ENCODE measurements at regions not wholly inside any gene's neighbourhood (a gene's known extent, or its start where the extent isn't known, plus 50 kb on each side); places are given as distances from the start of the nearest gene placed in this dataset.

GRCh38 chr7:96380111-96380512 lies 58.2 kb upstream of the SLC25A13 start:
- Histone ChIP-seq H3K27me3 (ENCODE audit: insufficient read depth, low read length) (no peaks in the 10 kb centered on the region), H3K4ac (ENCODE audit: low read depth, low read length) (no peak overlapping the region), H3K79me2 (ENCODE audit: insufficient read depth, low read length) (no peaks in the 10 kb centered on the region), H2BK5ac (ENCODE audit: insufficient read length, low read length) (no peak overlapping the region), H2AFZ (ENCODE audit: low read length) (no peak overlapping the region), H3K27ac (ENCODE audit: insufficient read length, low read depth, low read length) (no peak overlapping the region), H4K91ac (ENCODE audit: insufficient read length, low read depth, low read length) (no peak overlapping the region), H3K23ac (ENCODE audit: insufficient read length, low read depth, low read length) (no peak overlapping the region), H2BK12ac (ENCODE audit: insufficient read length, low read depth, low read length) (no peak overlapping the region), H3T11ph (ENCODE audit: low read length) (no peak overlapping the region), H2AK5ac (ENCODE audit: insufficient read length, low read length) (no peak overlapping the region), H4K5ac (ENCODE audit: insufficient read length, low read depth, low read length) (no peak overlapping the region), H2BK20ac (ENCODE audit: low read depth, low read length, poor library complexity, severe bottlenecking) (no peak overlapping the region), H4K8ac (replicated peaks; ENCODE audit: insufficient read length, low read depth, low read length) (no peak overlapping the region), H3K9ac (ENCODE audit: extremely low read depth, insufficient read length, low read length) (no peak overlapping the region), H3K79me1 (ENCODE audit: insufficient read depth, low read depth, low read length, poor library complexity, severe bottlenecking) (no peaks in the 10 kb centered on the region), H3K18ac (ENCODE audit: insufficient read length, low read depth, low read length) (no peak overlapping the region), H2BK15ac (ENCODE audit: low read depth, low read length) (no peak overlapping the region), H2BK120ac (ENCODE audit: low read depth, low read length, poor library complexity, severe bottlenecking) (no peak overlapping the region), H4K20me1 (ENCODE audit: control insufficient read depth, insufficient read depth, insufficient read length) (no peaks in the 10 kb centered on the region), H3K23me2 (ENCODE audit: insufficient read length, low read depth, low read length, poor library complexity, severe bottlenecking) (no peaks in the 10 kb centered on the region), H3K9me3 (ENCODE audit: control insufficient read depth, low read depth, low read length) (no peaks in the 10 kb centered on the region), H3K4me1 (ENCODE audit: insufficient read depth, low read length) (no peaks in the 10 kb centered on the region), H3K4me2 (ENCODE audit: insufficient read depth, insufficient read length, low read length) (no peak overlapping the region), H3K56ac (ENCODE audit: insufficient read length, low read depth, low read length) (no peak overlapping the region), H3K14ac (ENCODE audit: insufficient read depth, low read length) (no peak overlapping the region)
- Mint-ChIP-seq H3K4me3 (no peak overlapping the region), H3K4me1 (peaks cover 0 to 3% of the 10 kb centered on the region in 2 experiments; a peak in 1 of 4 replicates), H3K27ac (no peak overlapping the region), H3K36me3 (ENCODE audit: insufficient read depth in 1 of 3, low read depth in 3 of 3) (no peaks in the 10 kb centered on the region), H3K9me3 (no peaks in the 10 kb centered on the region; a peak in 1 of 5 replicates), H3K27me3 (ENCODE audit: low read depth) (peaks cover 37% of the 10 kb centered on the region)
- TF ChIP-seq, protein P1, sequence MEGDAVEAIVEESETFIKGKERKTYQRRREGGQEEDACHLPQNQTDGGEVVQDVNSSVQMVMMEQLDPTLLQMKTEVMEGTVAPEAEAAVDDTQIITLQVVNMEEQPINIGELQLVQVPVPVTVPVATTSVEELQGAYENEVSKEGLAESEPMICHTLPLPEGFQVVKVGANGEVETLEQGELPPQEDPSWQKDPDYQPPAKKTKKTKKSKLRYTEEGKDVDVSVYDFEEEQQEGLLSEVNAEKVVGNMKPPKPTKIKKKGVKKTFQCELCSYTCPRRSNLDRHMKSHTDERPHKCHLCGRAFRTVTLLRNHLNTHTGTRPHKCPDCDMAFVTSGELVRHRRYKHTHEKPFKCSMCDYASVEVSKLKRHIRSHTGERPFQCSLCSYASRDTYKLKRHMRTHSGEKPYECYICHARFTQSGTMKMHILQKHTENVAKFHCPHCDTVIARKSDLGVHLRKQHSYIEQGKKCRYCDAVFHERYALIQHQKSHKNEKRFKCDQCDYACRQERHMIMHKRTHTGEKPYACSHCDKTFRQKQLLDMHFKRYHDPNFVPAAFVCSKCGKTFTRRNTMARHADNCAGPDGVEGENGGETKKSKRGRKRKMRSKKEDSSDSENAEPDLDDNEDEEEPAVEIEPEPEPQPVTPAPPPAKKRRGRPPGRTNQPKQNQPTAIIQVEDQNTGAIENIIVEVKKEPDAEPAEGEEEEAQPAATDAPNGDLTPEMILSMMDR (conservative IDR thresholded peaks at IDR 0.05) = no peak
- WGBS (ENCODE audit: extremely low coverage, insufficient read length, low lambda C conversion rate) = no CpG with 5 or more reads among the region's 5 CpGs
- peak; percentile 51 for DNase-seq
